ENCODE measurements at regions not wholly inside any gene's neighbourhood (a gene's known extent, or its start where the extent isn't known, plus 50 kb on each side); places are given as distances from the start of the nearest gene placed in this dataset.

DNA sequence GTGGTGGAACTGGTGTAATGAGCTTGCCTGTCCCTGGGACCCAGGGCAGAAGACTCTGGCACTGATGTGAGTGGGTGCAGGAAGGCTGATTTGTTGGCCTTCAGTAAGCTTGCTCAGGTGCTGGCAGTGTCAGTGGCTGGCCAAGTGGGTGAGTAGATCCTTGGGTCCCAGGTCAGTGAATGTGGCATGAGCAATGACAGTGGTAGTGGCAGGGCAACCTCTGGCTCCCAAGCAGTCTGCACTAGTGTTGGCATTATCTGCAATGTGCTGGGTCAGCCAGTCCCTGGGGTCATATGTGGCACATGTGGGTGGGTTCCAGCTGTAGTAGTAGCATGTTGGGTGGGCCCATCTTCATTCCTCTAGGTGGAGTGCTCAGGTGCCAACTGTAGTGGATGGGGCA, 640.9 kb upstream of the GRM3 start:
- Histone ChIP-seq H3K4me1 (no peaks in the 10 kb centered on the region), H3K4me3 (no peak overlapping the region), H3K27me3 (no peaks in the 10 kb centered on the region), H3K27ac (no peak overlapping the region), H3K9me3 (no peaks in the 10 kb centered on the region), H3K36me3 (no peaks in the 10 kb centered on the region)
- DNase-seq, result no peak
- intact Hi-C loops (cut with DNase I; ENCODE audit: low total_unique reads), result no loop called here
- TF ChIP-seq, protein P1, sequence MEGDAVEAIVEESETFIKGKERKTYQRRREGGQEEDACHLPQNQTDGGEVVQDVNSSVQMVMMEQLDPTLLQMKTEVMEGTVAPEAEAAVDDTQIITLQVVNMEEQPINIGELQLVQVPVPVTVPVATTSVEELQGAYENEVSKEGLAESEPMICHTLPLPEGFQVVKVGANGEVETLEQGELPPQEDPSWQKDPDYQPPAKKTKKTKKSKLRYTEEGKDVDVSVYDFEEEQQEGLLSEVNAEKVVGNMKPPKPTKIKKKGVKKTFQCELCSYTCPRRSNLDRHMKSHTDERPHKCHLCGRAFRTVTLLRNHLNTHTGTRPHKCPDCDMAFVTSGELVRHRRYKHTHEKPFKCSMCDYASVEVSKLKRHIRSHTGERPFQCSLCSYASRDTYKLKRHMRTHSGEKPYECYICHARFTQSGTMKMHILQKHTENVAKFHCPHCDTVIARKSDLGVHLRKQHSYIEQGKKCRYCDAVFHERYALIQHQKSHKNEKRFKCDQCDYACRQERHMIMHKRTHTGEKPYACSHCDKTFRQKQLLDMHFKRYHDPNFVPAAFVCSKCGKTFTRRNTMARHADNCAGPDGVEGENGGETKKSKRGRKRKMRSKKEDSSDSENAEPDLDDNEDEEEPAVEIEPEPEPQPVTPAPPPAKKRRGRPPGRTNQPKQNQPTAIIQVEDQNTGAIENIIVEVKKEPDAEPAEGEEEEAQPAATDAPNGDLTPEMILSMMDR (IDR thresholded peaks at IDR 0.05), result no peak
- no peak for TF ChIP-seq EP300 (IDR thresholded peaks at IDR 0.05; ENCODE audit: low read depth)
- no peak for TF ChIP-seq POLR2A (IDR thresholded peaks at IDR 0.05)
- no peak for TF ChIP-seq POLR2AphosphoS5 (IDR thresholded peaks at IDR 0.05)
- in situ Hi-C loops (cut with MboI; ENCODE audit: low pct_ligation_motif_present in 1 of 4, low pct_unique_long_range_greater_than_20kb in 1 of 4, low sequenced_read_pairs in 3 of 4), result no loop called here

DNA sequence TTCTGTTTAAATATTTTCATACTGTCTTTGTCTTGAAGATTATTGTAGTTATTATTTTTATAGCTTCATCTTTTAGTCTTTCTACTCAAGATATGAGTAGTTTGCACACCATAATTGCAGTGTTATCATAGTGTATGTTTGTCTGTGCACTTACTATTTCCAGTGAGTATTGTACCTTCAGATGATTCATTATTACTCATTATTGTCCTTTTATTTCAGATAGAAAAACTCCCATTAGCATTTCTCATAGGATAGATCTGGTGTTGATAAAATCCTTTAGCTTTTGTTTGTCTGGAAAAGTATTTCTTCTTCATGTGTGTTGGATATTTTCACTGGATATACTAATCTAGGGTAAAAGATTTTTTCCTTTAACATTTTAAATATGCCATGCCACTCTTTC, 646.2 kb upstream of the GRM3 start:
- no peaks in the 10 kb centered on the region for H3K9me3 ChIP-seq
- no peak overlapping the region for H3K4me3 ChIP-seq
- no peak for TF ChIP-seq POLR2AphosphoS5 (IDR thresholded peaks at IDR 0.05)
- TF ChIP-seq POLR2A (IDR thresholded peaks at IDR 0.05), result no peak
- no peak for TF ChIP-seq EP300 (IDR thresholded peaks at IDR 0.05; ENCODE audit: low read depth)
- TF ChIP-seq, protein P1 (IDR thresholded peaks at IDR 0.05), result no peak
- DNase-seq, result no peak
- no peaks in the 10 kb centered on the region for H3K27me3 ChIP-seq
- no peak overlapping the region for H3K27ac ChIP-seq
- in situ Hi-C loops (cut with MboI; ENCODE audit: low pct_ligation_motif_present in 1 of 4, low pct_unique_long_range_greater_than_20kb in 1 of 4, low sequenced_read_pairs in 3 of 4) (no loop called here), intact Hi-C loops (cut with DNase I; ENCODE audit: low total_unique reads) (no loop called here)
- H3K4me1 ChIP-seq, result no peaks in the 10 kb centered on the region
- no peaks in the 10 kb centered on the region for H3K36me3 ChIP-seq

DNA sequence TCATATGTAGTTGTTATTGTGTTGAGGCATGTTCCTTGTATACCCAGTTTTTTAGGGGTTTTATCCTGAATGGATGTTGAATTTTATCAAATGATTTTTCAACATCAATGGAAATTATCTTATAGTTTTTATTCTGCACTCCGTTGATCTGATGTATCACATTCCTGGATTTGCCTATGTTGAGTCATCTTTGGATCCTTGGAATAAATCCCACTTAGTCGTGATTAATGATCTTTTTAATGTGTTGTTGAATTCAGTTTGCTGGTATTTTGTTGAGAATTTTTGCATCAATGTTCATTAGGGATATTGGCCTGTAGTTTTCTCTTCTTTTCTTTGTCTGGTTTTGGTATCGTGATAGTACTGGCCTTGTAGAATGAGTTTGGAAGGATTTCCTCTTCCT, 648.6 kb upstream of the GRM3 start:
- TF ChIP-seq POLR2A (IDR thresholded peaks at IDR 0.05), result no peak
- TF ChIP-seq, protein P1 (IDR thresholded peaks at IDR 0.05), result no peak
- no peak for TF ChIP-seq EP300 (IDR thresholded peaks at IDR 0.05; ENCODE audit: low read depth)
- TF ChIP-seq POLR2AphosphoS5 (IDR thresholded peaks at IDR 0.05), result no peak
- Histone ChIP-seq H3K4me3 (no peak overlapping the region), H3K27ac (no peak overlapping the region), H3K27me3 (no peaks in the 10 kb centered on the region), H3K9me3 (no peaks in the 10 kb centered on the region), H3K4me1 (no peaks in the 10 kb centered on the region), H3K36me3 (no peaks in the 10 kb centered on the region)
- in situ Hi-C loops (cut with MboI; ENCODE audit: low pct_ligation_motif_present in 1 of 4, low pct_unique_long_range_greater_than_20kb in 1 of 4, low sequenced_read_pairs in 3 of 4), result no loop called here
- intact Hi-C loops (cut with DNase I; ENCODE audit: low total_unique reads), result no loop called here
- WGBS, 2 donors (ENCODE audit: low coverage in 1 of 2), result 67 to 80% methylated on average over 3 of the region's 3 CpGs
- DNase-seq, result no peak

DNA sequence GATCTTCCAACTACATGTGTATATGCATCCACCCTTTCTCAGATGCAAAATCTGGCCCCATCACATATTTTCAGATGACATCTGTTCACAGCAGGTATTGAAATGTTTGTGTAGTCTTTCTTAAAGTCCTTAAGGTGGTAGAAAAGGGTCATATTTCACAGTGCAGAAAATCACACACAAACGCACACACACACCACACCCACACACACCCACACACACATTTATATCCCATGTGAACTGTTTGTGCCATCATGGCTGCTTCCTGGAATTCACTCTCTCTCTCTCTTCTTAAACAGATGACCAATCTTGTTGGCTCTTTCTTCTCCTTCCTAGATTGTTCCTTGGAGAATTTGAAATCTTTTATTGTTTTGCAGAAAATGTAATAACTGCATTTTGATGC, 663.0 kb upstream of the GRM3 start:
- 33 to 38% methylated on average over 1 of the region's 1 CpG for WGBS, 2 donors (ENCODE audit: low coverage in 1 of 2)
- no peaks in the 10 kb centered on the region for H3K36me3 ChIP-seq
- intact Hi-C loops (cut with DNase I; ENCODE audit: low total_unique reads), result no loop called here
- H3K4me1 ChIP-seq, result no peaks in the 10 kb centered on the region
- DNase-seq, result no peak
- no peaks in the 10 kb centered on the region for H3K27me3 ChIP-seq
- in situ Hi-C loops (cut with MboI; ENCODE audit: low pct_ligation_motif_present in 1 of 4, low pct_unique_long_range_greater_than_20kb in 1 of 4, low sequenced_read_pairs in 3 of 4), result no loop called here
- H3K9me3 ChIP-seq, result no peaks in the 10 kb centered on the region
- TF ChIP-seq, protein P1 (IDR thresholded peaks at IDR 0.05), result no peak
- TF ChIP-seq POLR2AphosphoS5 (IDR thresholded peaks at IDR 0.05) (no peak), POLR2A (IDR thresholded peaks at IDR 0.05) (no peak), EP300 (IDR thresholded peaks at IDR 0.05; ENCODE audit: low read depth) (no peak)
- H3K27ac ChIP-seq, result no peak overlapping the region
- no peak overlapping the region for H3K4me3 ChIP-seq
